ENCODE measurements at regions not wholly inside any gene's neighbourhood (a gene's known extent, or its start where the extent isn't known, plus 50 kb on each side); places are given as distances from the start of the nearest gene placed in this dataset.
A peak's percentile ranks its signal among the peaks of the same experiment; 100 is the strongest.

GRCh38 chr12:18794000-18794399, 56.1 kb downstream of the CAPZA3 start:
- FAIRE-seq = no peak

GRCh38 chr12:18797604-18798003, 59.7 kb downstream of the CAPZA3 start:
- H3K27ac ChIP-seq (ENCODE audit: low read depth, low read length) = no peak overlapping the region
- H3K9me3 ChIP-seq (ENCODE audit: insufficient read depth, low read depth, low read length) = no peaks in the 10 kb centered on the region
- peaks cover 24% of the 10 kb centered on the region for H3K4me1 Mint-ChIP-seq (ENCODE audit: low read depth, unreplicated experiment)
- DNase-seq (ENCODE audit: low read depth) (no peak), FAIRE-seq (no peak)
- no peak overlapping the region for H2AFZ ChIP-seq (ENCODE audit: low read depth, low read length)
- no peaks in the 10 kb centered on the region for H3K36me3 ChIP-seq (ENCODE audit: insufficient read depth, low read length)
- no peak overlapping the region for H3K4me3 Mint-ChIP-seq (ENCODE audit: unreplicated experiment)
- H3K9ac ChIP-seq (ENCODE audit: low read length) = no peak overlapping the region
- no peak overlapping the region for H3K27ac Mint-ChIP-seq (ENCODE audit: unreplicated experiment)
- no peak overlapping the region for H3K4me3 ChIP-seq (ENCODE audit: insufficient read depth, low read depth, low read length)
- no peaks in the 10 kb centered on the region for H3K27me3 ChIP-seq (ENCODE audit: insufficient read depth, low read length)
- no peaks in the 10 kb centered on the region for H3K79me2 ChIP-seq (ENCODE audit: insufficient read depth, low read length)
- H3K4me1 ChIP-seq (ENCODE audit: insufficient read depth, low read length) = no peaks in the 10 kb centered on the region
- no peaks in the 10 kb centered on the region for H3K9me3 Mint-ChIP-seq (ENCODE audit: unreplicated experiment)
- TF ChIP-seq EZH2 (IDR thresholded peaks at IDR 0.05; ENCODE audit: insufficient read depth, low read length) (no peak), CTCF (IDR thresholded peaks at IDR 0.05; ENCODE audit: insufficient read depth, low read depth, low read length) (no peak)
- no peaks in the 10 kb centered on the region for H3K27me3 Mint-ChIP-seq (ENCODE audit: low read depth, unreplicated experiment)
- H3K36me3 Mint-ChIP-seq (ENCODE audit: low read depth, unreplicated experiment) = no peaks in the 10 kb centered on the region
- H4K20me1 ChIP-seq (ENCODE audit: insufficient read depth, low read length) = no peaks in the 10 kb centered on the region
- H3K4me2 ChIP-seq (ENCODE audit: low read length) = no peak overlapping the region

More at GRCh38 chr12:18794000-18794399, 56.1 kb downstream of the CAPZA3 start:
- Histone ChIP-seq H3K4me3 (ENCODE audit: insufficient read depth, low read depth, low read length) (no peak overlapping the region), H3K4me2 (ENCODE audit: low read length) (no peak overlapping the region), H3K79me2 (ENCODE audit: insufficient read depth, low read length) (no peaks in the 10 kb centered on the region), H3K4me1 (ENCODE audit: insufficient read depth, low read length) (no peaks in the 10 kb centered on the region), H3K9me3 (ENCODE audit: insufficient read depth, low read depth, low read length) (no peaks in the 10 kb centered on the region), H3K27me3 (ENCODE audit: insufficient read depth, low read length) (no peaks in the 10 kb centered on the region), H3K36me3 (ENCODE audit: insufficient read depth, low read length) (no peaks in the 10 kb centered on the region), H3K9ac (ENCODE audit: low read length) (no peak overlapping the region), H4K20me1 (ENCODE audit: insufficient read depth, low read length) (no peaks in the 10 kb centered on the region), H3K27ac (ENCODE audit: low read depth, low read length) (no peak overlapping the region), H2AFZ (ENCODE audit: low read depth, low read length) (no peak overlapping the region)
- H3K4me1 Mint-ChIP-seq (ENCODE audit: low read depth, unreplicated experiment) = peaks cover 20% of the 10 kb centered on the region
- H3K9me3 Mint-ChIP-seq (ENCODE audit: unreplicated experiment) = peaks cover 4% of the 10 kb centered on the region
- no peak overlapping the region for H3K27ac Mint-ChIP-seq (ENCODE audit: unreplicated experiment)
- TF ChIP-seq CTCF (IDR thresholded peaks at IDR 0.05; ENCODE audit: insufficient read depth, low read depth, low read length) (no peak), EZH2 (IDR thresholded peaks at IDR 0.05; ENCODE audit: insufficient read depth, low read length) (no peak)
- H3K4me3 Mint-ChIP-seq (ENCODE audit: unreplicated experiment) = no peak overlapping the region
- DNase-seq (ENCODE audit: low read depth) = peak; percentile 8
- H3K36me3 Mint-ChIP-seq (ENCODE audit: low read depth, unreplicated experiment) = no peaks in the 10 kb centered on the region
- no peaks in the 10 kb centered on the region for H3K27me3 Mint-ChIP-seq (ENCODE audit: low read depth, unreplicated experiment)

GRCh38 chr12:18798535-18799361, 60.8 kb downstream of the CAPZA3 start:
- H3K4me3 ChIP-seq (ENCODE audit: insufficient read depth, low read depth, low read length) = no peak overlapping the region
- no peaks in the 10 kb centered on the region for H3K79me2 ChIP-seq (ENCODE audit: insufficient read depth, low read length)
- no peaks in the 10 kb centered on the region for H3K36me3 Mint-ChIP-seq (ENCODE audit: low read depth, unreplicated experiment)
- H3K27me3 ChIP-seq (ENCODE audit: insufficient read depth, low read length) = no peaks in the 10 kb centered on the region
- no peak for FAIRE-seq
- H3K9me3 ChIP-seq (ENCODE audit: insufficient read depth, low read depth, low read length) = no peaks in the 10 kb centered on the region
- no peak overlapping the region for H3K4me2 ChIP-seq (ENCODE audit: low read length)
- H3K4me3 Mint-ChIP-seq (ENCODE audit: unreplicated experiment) = no peak overlapping the region
- no peak overlapping the region for H2AFZ ChIP-seq (ENCODE audit: low read depth, low read length)
- no peaks in the 10 kb centered on the region for H3K9me3 Mint-ChIP-seq (ENCODE audit: unreplicated experiment)
- DNase-seq (ENCODE audit: low read depth) = peak; percentile 48
- H3K4me1 Mint-ChIP-seq (ENCODE audit: low read depth, unreplicated experiment) = peaks cover 24% of the 10 kb centered on the region
- TF ChIP-seq EZH2 (IDR thresholded peaks at IDR 0.05; ENCODE audit: insufficient read depth, low read length) (no peak), CTCF (IDR thresholded peaks at IDR 0.05; ENCODE audit: insufficient read depth, low read depth, low read length) (no peak)
- no peak overlapping the region for H3K9ac ChIP-seq (ENCODE audit: low read length)
- no peak overlapping the region for H3K27ac Mint-ChIP-seq (ENCODE audit: unreplicated experiment)
- H4K20me1 ChIP-seq (ENCODE audit: insufficient read depth, low read length) = no peaks in the 10 kb centered on the region
- no peaks in the 10 kb centered on the region for H3K36me3 ChIP-seq (ENCODE audit: insufficient read depth, low read length)
- H3K27me3 Mint-ChIP-seq (ENCODE audit: low read depth, unreplicated experiment) = no peaks in the 10 kb centered on the region
- H3K27ac ChIP-seq (ENCODE audit: low read depth, low read length) = no peak overlapping the region
- no peaks in the 10 kb centered on the region for H3K4me1 ChIP-seq (ENCODE audit: insufficient read depth, low read length)

Measured in astrocyte (in vitro differentiated cells and primary cell).